ENCODE measurements at regions not wholly inside any gene's neighbourhood (a gene's known extent, or its start where the extent isn't known, plus 50 kb on each side); places are given as distances from the start of the nearest gene placed in this dataset.

DNA sequence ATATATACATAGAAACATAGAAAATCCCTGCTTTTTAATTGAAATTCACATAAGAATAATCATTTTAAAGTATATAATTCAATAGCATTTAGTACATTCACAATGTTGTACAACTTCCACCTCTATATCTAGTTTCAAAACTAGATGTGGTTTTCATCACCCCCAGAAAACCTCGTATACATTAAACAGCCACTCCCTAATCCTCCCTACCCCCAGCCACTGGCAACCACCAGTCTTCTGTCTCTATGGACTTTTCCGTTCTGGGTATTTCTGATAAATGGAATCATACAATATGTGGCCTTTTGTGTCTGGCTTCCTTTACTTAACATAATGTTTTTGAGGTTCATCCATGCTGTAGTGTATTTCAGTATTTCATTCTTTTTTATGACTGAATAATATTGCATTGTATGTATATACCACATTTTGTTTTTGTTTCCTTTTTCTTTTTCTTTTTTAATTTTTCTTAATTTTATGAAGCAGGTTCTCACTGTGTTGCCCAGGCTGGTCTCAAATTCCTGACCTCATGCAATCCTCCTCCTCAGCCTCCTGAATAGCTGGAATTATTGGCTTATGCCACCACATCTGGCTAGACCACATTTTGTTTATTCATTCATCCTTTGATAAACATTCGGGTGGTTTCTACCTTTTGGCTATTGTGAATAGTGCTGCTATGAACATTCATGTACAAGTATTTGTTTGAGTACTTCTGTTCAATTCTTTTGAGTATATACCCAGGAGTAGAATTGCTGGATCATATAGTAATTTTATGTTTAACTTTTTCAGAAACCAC is 50.6 kb upstream of the RNF152 start:
- DNase-seq: no peak
- no peak overlapping the region for H3K27ac ChIP-seq
- no peak overlapping the region for H3K4me2 ChIP-seq
- no peaks in the 10 kb centered on the region for H3K79me2 ChIP-seq (ENCODE audit: low read depth)
- intact Hi-C loops (cut with micrococcal nuclease; ENCODE audit: unreplicated experiment): no loop called here
- no peaks in the 10 kb centered on the region for H3K27me3 ChIP-seq (ENCODE audit: insufficient read depth, low read depth)
- ChIA-PET POLR2A (ENCODE audit: unreplicated experiment) (no interaction called here), CTCF (no interaction called here)
- TF ChIP-seq, protein P1, sequence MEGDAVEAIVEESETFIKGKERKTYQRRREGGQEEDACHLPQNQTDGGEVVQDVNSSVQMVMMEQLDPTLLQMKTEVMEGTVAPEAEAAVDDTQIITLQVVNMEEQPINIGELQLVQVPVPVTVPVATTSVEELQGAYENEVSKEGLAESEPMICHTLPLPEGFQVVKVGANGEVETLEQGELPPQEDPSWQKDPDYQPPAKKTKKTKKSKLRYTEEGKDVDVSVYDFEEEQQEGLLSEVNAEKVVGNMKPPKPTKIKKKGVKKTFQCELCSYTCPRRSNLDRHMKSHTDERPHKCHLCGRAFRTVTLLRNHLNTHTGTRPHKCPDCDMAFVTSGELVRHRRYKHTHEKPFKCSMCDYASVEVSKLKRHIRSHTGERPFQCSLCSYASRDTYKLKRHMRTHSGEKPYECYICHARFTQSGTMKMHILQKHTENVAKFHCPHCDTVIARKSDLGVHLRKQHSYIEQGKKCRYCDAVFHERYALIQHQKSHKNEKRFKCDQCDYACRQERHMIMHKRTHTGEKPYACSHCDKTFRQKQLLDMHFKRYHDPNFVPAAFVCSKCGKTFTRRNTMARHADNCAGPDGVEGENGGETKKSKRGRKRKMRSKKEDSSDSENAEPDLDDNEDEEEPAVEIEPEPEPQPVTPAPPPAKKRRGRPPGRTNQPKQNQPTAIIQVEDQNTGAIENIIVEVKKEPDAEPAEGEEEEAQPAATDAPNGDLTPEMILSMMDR (conservative IDR thresholded peaks at IDR 0.05): no peak
- TF ChIP-seq EZH2 (IDR thresholded peaks at IDR 0.05; ENCODE audit: low read depth): no peak
- no peaks in the 10 kb centered on the region for H3K4me1 ChIP-seq (replicated peaks; ENCODE audit: insufficient read depth)
- H4K20me1 ChIP-seq (ENCODE audit: insufficient read depth): no peaks in the 10 kb centered on the region
- no peaks in the 10 kb centered on the region for H3K9me2 ChIP-seq (ENCODE audit: insufficient read depth)
- no TSS peak for BruUV-seq (replicated peaks)
- H3F3A ChIP-seq (ENCODE audit: insufficient read depth, low read depth): no peaks in the 10 kb centered on the region
- H2AFZ ChIP-seq: no peak overlapping the region
- H3K4me3 ChIP-seq: no peak overlapping the region
- no peaks in the 10 kb centered on the region for H3K36me3 ChIP-seq (ENCODE audit: low read depth)
- no peaks in the 10 kb centered on the region for H3K9me3 ChIP-seq (ENCODE audit: insufficient read depth, low read depth)

All from PC-9 (cell line).